ENCODE measurements at regions not wholly inside any gene's neighbourhood (a gene's known extent, or its start where the extent isn't known, plus 50 kb on each side); places are given as distances from the start of the nearest gene placed in this dataset.

- no peak for DNase-seq (ENCODE audit: low read depth)
Measured at GRCh38 chr2:239865059-239865639, 160.0 kb downstream of the NDUFA10 start.

- DNase-seq (ENCODE audit: low read depth), result no peak
Measured at GRCh38 chr2:239864247-239865058, 160.7 kb downstream of the NDUFA10 start.

DNA sequence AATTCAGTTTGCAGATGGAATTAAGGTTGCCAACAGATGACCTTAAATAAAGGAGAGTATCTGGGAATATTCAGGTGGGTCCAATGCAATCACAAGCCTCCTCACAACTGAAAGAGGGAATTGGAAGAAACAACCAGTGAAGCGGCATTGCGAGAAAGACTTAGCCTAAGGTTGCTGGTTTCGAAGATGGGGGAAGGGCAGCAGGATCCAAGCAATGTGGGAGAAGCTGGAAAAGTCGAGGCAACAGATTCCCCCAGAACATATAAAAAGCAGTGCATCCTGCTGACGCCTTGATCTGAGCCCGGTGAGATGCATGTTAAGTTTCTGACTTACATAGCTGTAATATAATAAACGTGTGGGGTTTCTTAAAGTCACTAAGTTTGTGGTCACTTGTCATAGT is 162.5 kb downstream of the NDUFA10 start:
- DNase-seq (ENCODE audit: low read depth), result no peak

GRCh38 chr2:239858179-239858578 is 167.0 kb downstream of the NDUFA10 start:
- DNase-seq (ENCODE audit: low read depth), result no peak

DNA sequence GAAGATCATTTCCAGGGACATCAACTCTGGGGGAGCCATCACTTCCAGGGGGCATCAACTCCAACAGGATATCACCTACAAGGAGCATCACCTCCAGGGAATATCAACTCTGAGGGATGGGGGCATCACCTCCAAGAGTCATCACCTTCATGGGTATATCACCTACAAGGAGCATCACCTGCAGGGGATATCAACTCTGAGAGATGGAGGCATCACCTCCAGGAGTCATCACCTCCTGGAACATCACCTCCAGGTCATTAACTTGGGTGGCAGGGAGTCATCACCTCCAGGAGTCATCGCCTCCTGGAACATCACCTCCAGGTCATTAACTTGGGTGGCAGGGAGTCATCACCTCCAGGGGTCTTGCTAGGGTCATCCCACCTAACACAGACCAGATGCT is 167.6 kb downstream of the NDUFA10 start:
- DNase-seq (ENCODE audit: low read depth), result no peak

DNA sequence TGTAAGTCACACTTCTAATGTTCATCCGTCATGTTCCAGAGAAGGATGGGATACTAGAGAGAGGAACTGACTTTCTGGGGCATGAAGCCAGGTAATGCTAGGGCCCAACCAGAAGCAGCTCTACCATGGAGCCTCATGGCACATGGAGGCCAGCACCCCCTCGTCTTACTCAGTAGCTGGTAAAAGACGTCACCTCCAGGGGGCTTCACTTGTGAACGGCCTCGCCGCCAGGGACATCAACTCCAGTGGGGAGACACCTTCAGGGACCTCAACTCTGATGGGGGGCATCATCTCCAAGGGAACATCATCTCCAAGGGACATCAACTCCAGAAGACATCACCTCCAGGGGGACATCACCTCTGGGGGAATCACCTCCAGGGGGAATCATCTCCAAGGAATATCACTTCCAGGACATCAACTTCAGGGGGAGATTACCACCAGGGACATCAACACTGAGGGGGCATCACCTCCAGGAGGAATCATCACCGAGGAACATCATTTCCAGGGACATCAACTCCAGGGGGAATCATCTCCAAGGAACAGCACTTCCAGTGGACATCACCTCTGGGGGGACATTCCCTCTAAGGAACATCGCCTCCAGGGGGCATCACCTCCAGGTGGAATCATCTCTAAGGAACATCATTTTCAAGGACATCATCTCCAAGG is 168.4 kb downstream of the NDUFA10 start:
- no peak for DNase-seq (ENCODE audit: low read depth)

DNA sequence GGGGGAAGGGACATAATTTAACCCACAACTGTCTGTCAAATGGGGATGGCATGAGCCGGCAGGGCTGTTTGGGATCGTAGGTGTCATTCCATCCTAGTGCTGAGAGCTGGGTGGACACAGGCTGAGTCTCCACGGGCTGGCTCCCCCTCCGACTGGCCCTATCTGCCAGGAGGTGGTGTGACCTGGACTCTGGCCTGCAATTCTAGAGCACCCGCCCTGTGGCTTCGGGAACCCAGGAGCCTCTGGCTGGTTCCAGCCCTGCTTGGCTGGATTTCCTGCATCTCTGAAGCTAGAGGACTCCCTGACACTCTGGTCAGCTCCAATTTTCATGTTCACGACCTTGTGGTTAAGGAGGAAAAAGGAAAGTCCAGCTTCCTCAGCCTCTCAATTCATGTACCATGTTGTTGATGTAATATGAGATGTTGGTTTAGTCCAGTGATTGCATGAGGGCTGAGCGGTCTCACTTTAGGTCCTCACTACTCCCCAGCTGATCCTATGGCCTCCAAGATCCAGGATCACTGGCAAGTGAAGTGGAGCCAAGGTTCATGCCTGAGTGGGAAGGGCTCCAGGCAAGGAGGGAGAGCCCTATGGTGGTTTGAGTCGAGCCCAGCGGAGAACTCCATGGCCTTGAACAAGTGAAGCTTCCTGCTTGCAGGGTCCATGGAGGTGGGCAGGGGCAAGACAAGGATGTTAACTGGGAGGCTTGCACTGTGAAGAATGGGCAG is 169.1 kb downstream of the NDUFA10 start:
- no peak for DNase-seq (ENCODE audit: low read depth)

DNA sequence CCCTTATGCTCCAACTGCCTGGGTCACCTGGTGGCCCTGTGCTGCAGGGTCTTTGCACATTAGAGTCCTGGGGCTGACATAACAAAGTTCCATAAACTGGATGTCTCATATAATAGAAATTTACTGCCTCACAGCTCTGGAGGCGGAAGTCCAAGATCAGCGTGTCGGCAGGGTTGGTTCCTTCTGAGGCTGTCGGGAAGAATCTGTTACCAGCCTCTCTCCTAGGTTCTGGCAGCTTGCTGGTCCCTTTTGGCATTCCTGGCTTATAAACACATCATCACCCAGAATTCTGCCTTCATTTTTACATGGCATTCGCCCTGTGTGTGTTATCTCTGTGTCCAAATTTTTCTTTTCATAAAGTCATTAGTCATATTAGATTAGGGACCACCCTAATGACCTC is 170.5 kb downstream of the NDUFA10 start:
- DNase-seq (ENCODE audit: low read depth), result no peak

DNA sequence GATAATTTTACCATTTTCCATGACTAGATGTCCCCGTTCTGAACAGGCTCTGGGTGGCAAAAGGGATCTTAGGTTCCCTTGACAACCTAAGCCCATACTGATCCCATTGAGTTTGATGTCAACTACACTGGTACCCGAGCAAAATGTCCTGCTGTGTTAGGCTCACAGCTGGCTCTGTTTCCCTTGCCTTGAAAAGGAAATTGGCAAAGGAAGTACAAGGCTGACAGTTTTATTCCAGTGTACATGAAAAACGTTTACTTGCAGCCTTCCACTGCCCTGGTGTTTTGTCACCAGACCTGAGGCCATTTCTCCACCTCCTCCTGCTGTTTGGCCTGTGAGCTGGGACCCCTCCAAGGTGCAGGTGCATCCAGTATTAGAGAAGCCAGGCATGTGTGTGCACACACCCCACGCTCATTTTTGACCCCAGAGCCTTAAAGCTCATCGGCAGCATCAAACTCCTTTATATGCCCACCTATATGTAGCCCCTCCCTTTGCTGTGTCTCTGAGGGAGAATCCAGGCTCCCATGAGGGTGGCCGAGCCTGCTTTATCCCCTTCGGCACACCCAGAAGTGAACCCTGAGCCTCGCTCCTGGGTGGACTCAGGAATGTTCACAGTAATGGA is 171.3 kb downstream of the NDUFA10 start:
- DNase-seq (ENCODE audit: low read depth), result no peak

DNA sequence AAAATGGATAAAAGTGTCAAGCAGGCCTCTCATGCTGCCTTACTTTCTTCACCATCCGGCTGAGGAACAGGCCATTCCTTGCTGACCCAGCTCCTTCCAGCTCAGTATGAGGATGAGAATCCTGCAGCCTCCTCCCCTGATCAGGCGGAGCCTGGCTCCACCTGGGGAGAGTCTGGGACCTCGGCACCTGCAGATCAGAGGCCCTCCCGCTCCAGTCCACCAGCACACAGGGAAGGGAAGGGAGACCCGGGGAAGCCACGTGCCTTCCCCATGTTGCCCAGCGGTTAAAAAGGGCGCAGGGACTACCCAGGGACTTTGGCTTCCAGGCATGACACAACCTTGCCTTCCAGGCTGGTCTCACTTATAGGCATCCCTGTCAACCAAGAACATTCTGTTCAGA is 172.0 kb downstream of the NDUFA10 start:
- no peak for DNase-seq (ENCODE audit: low read depth)

DNA sequence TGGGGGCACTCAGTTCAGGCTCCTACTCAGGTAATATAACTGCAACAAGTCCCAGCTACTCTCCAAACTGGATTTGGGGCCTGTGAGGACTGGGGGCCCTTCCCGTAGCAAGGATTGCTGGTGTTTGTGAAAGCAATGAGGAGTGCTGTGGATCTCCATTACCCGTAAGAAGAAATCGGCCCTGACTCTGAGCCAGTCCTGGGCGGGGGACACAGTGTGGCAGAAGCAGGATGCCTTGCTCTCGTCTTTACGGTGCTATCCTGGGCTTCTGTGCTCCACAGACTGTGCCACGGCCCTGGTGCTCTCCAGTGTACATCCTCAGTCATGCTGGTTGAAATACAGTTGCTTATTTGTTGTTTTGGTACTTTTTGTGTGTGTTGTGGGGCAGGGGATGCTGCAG is 172.9 kb downstream of the NDUFA10 start:
- DNase-seq (ENCODE audit: low read depth), result no peak

GRCh38 chr2:239846789-239847676 is 178.1 kb downstream of the NDUFA10 start:
- no peak for DNase-seq (ENCODE audit: low read depth)

GRCh38 chr2:239845968-239846367 is 179.2 kb downstream of the NDUFA10 start:
- no peak for DNase-seq (ENCODE audit: low read depth)

GRCh38 chr2:239839306-239839705 is 185.8 kb downstream of the NDUFA10 start:
- no peak for DNase-seq (ENCODE audit: low read depth)

DNA sequence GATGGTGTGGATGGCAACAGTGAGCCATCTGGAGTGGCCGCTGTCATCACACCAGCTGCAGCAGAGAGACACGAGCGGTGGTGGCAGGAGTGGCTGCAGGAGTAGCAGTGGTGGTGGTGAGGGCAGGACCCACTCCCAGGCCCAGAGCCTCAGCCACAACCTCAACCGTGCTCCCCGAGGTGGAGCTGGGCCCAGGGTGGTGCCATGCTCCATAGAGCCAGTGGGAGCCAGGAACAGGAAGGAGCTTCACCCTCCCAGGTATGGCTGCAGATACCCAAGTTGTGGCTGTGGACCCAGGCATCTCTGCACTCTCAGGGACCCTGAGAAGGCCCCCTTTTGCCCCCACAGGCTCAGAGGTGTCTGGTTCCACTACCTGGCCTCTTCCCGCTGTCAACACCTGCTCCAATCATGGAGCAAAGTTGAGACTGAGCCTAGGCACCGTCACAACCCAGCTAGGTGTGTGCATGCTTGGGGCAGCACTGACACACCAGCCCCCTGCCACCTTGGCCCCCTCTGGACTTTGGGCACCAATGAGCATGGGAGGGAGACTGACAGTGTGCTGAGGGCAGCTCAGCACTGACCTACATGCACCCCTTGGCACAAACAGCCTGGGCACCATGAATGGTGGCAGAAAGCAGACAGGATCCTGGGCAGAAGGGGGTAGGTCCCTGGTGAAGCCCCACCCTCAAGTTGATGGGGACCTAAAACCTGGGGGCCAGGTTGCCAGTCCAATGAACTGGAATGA is 188.9 kb downstream of the NDUFA10 start:
- DNase-seq (ENCODE audit: low read depth), result no peak

- DNase-seq (ENCODE audit: low read depth), result no peak
Measured at GRCh38 chr2:239835056-239835455, 190.1 kb downstream of the NDUFA10 start.

DNA sequence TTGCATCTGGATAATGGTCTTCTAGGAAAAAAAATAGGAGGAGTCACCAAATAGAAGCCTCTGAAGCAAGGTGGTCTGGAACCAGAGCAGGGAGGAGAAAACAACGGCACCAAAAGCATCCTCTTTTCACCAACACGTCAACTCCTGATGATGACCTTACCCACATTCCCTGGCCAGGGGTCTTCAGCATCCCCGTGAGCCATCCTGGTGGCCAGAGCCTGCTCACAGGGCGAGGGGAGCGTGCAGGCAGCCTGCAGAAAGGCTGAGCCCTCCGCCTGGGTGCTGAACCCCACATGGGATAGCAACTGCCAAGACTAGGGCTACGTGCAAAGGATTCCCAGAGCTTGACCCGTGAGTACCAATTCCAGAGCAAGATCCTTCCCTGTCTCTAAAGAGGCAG is 191.0 kb downstream of the NDUFA10 start:
- no peak for DNase-seq (ENCODE audit: low read depth)

DNA sequence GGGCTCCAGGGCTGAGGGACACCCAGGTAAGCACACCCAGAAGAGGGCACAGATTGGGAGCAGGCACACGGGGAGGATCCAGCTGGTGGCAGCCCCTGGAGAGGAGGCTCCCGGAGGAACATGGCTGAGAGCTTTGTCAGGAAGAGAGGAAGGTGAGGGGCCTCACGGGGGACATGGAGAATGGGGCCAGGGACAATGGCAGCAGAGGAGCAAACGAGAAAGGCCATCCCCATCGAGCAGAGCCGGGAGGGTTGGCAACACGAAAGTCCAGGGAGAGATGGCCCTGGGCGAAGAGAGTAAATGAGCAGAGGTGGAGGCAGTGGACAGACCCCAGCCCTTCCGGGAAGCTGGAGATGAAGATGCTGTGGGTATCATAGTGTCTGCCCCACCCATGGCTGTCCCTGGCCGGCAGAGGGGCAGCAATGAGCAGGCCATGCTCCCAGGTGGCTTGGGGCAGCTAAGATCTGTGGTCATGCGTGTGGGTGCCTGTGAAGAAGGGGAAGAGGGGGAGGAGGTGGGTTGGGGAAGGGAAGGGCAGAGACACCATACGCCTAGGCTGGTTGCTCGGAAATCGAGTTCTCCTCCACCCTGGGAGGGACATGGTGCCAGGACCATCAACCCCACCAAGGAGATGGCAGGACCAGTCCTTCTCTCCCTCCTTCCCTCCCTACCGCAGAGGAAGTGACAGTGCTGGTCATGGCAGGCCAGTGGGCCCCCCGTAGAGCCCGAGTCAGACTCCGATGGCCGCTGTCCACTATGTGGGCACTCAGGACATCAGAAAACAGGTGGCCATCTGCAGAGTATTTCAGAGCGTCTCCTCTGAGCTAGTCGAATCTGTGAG is 191.7 kb downstream of the NDUFA10 start:
- no peak for DNase-seq (ENCODE audit: low read depth)

- no peak for DNase-seq (ENCODE audit: low read depth)
Measured at GRCh38 chr2:239832490-239833268, 192.5 kb downstream of the NDUFA10 start.

Data from activated T-cell treated with anti-CD3 and anti-CD28 coated beads for 48 hours (primary cell).